ENCODE measurements at regions not wholly inside any gene's neighbourhood (a gene's known extent, or its start where the extent isn't known, plus 50 kb on each side); places are given as distances from the start of the nearest gene placed in this dataset.

- TF ChIP-seq EP300 (IDR thresholded peaks at IDR 0.05): no peak
- TF ChIP-seq POLR2A (IDR thresholded peaks at IDR 0.05): no peak
- no peak for TF ChIP-seq CTCF (IDR thresholded peaks at IDR 0.05)
- TF ChIP-seq POLR2AphosphoS5 (IDR thresholded peaks at IDR 0.05): no peak
- H3K9me3 ChIP-seq: no peaks in the 10 kb centered on the region
- H3K36me3 ChIP-seq: no peaks in the 10 kb centered on the region
- no peaks in the 10 kb centered on the region for H3K27me3 ChIP-seq
- DNase-seq (ENCODE audit: low spot score in 2 of 2): no peak
- H3K4me1 ChIP-seq: peaks cover 1% of the 10 kb centered on the region
- no peak overlapping the region for H3K4me3 ChIP-seq
- no peak overlapping the region for H3K27ac ChIP-seq
Observed at GRCh38 chr10:120386896-120387295, 70.1 kb upstream of the PLPP4 start.

- WGBS: 73% methylated on average over 2 of the region's 2 CpGs
- H3K27ac ChIP-seq: no peak overlapping the region
- DNase-seq (ENCODE audit: low spot score in 2 of 2): no peak
- no peaks in the 10 kb centered on the region for H3K27me3 ChIP-seq
- H3K9me3 ChIP-seq: no peaks in the 10 kb centered on the region
- no peaks in the 10 kb centered on the region for H3K36me3 ChIP-seq
- peaks cover 5% of the 10 kb centered on the region for H3K4me1 ChIP-seq
- no peak overlapping the region for H3K4me3 ChIP-seq
- TF ChIP-seq EP300 (IDR thresholded peaks at IDR 0.05): no peak
- TF ChIP-seq POLR2AphosphoS5 (IDR thresholded peaks at IDR 0.05): no peak
- no peak for TF ChIP-seq CTCF (IDR thresholded peaks at IDR 0.05)
- TF ChIP-seq POLR2A (IDR thresholded peaks at IDR 0.05): no peak
Observed at GRCh38 chr10:120387326-120387725, 69.7 kb upstream of the PLPP4 start.

GRCh38 chr10:120392245-120392644, 64.8 kb upstream of the PLPP4 start:
- no peak overlapping the region for H3K4me3 ChIP-seq
- no peaks in the 10 kb centered on the region for H3K36me3 ChIP-seq
- no peaks in the 10 kb centered on the region for H3K27me3 ChIP-seq
- H3K9me3 ChIP-seq: no peaks in the 10 kb centered on the region
- no peak overlapping the region for H3K27ac ChIP-seq
- H3K4me1 ChIP-seq: peaks cover 14% of the 10 kb centered on the region
- no peak for DNase-seq (ENCODE audit: low spot score in 2 of 2)
- TF ChIP-seq CTCF (IDR thresholded peaks at IDR 0.05) (no peak), POLR2A (IDR thresholded peaks at IDR 0.05) (no peak), EP300 (IDR thresholded peaks at IDR 0.05) (no peak), POLR2AphosphoS5 (IDR thresholded peaks at IDR 0.05) (no peak)
- 49% methylated on average over 4 of the region's 4 CpGs for WGBS

GRCh38 chr10:120392671-120393079, 64.4 kb upstream of the PLPP4 start:
- no peak overlapping the region for H3K27ac ChIP-seq
- H3K36me3 ChIP-seq: no peaks in the 10 kb centered on the region
- TF ChIP-seq CTCF (IDR thresholded peaks at IDR 0.05) (no peak), POLR2A (IDR thresholded peaks at IDR 0.05) (no peak), EP300 (IDR thresholded peaks at IDR 0.05) (no peak), POLR2AphosphoS5 (IDR thresholded peaks at IDR 0.05) (no peak)
- H3K4me3 ChIP-seq: no peak overlapping the region
- H3K9me3 ChIP-seq: no peaks in the 10 kb centered on the region
- no peaks in the 10 kb centered on the region for H3K27me3 ChIP-seq
- DNase-seq (ENCODE audit: low spot score in 2 of 2): no peak
- 47% methylated on average over 2 of the region's 2 CpGs for WGBS
- H3K4me1 ChIP-seq: peaks cover 14% of the 10 kb centered on the region

GRCh38 chr10:120394446-120394845, 62.6 kb upstream of the PLPP4 start:
- Histone ChIP-seq H3K36me3 (no peaks in the 10 kb centered on the region), H3K9me3 (peaks cover 5% of the 10 kb centered on the region), H3K27me3 (no peaks in the 10 kb centered on the region), H3K27ac (no peak overlapping the region), H3K4me1 (peaks cover 14% of the 10 kb centered on the region), H3K4me3 (no peak overlapping the region)
- no peak for DNase-seq (ENCODE audit: low spot score in 2 of 2)
- WGBS: 100% methylated on average over 1 of the region's 1 CpG
- TF ChIP-seq POLR2AphosphoS5 (IDR thresholded peaks at IDR 0.05) (no peak), POLR2A (IDR thresholded peaks at IDR 0.05) (no peak), CTCF (IDR thresholded peaks at IDR 0.05) (no peak), EP300 (IDR thresholded peaks at IDR 0.05) (no peak)
